Natural killer cell (primary cell): ENCODE measurements at regions not wholly inside any gene's neighbourhood (a gene's known extent, or its start where the extent isn't known, plus 50 kb on each side); places are given as distances from the start of the nearest gene placed in this dataset.

Source experiments
- ATAC-seq, 3 donors: fragments of 150-1000 bp in 2 of 3; fragments of 200-7000 bp in 1 of 3; cut with Tn5 transposase; 1 replicate in 1 of 3; 2 replicates in 2 of 3; pipeline ENCODE4 v1.10.0; 2021; ENCODE audit warnings: mild to moderate bottlenecking in 2 of 3, moderate library complexity in 2 of 3
- DNase-seq, 2 donors: peaks; one replicate each; pipeline versions ENCODE4 v3.0.0 to v3.0.0-alpha.2; 2013 to 2021; ENCODE audit warnings: mixed read lengths in 1 of 2
- H3K27ac ChIP-seq: one replicate; pipeline ENCODE4 v1.5.1; 2013; ENCODE audit warnings: mild to moderate bottlenecking, low read length
- H3K27me3 ChIP-seq: one replicate; pipeline ENCODE4 v1.6.1; 2013; ENCODE audit warnings: low read length; ENCODE audit not compliant: control insufficient read depth, insufficient read depth
- H3K36me3 ChIP-seq: one replicate; pipeline ENCODE4 v1.6.1; 2013; ENCODE audit warnings: low read length; ENCODE audit not compliant: control insufficient read depth, insufficient read depth
- H3K4me1 ChIP-seq: one replicate; pipeline ENCODE4 v1.6.1; 2013; ENCODE audit warnings: low read length; ENCODE audit not compliant: control insufficient read depth, insufficient read depth
- H3K4me3 ChIP-seq: one replicate; pipeline ENCODE4 v1.5.1; 2013; ENCODE audit warnings: low read length
- H3K9me3 ChIP-seq: one replicate; pipeline ENCODE4 v1.6.1; 2013; ENCODE audit warnings: low read length; ENCODE audit not compliant: control insufficient read depth, insufficient read depth
- H3K27ac Mint-ChIP-seq, 2 donors: one replicate each; pipeline ENCODE4 v1.8.0; 2022; ENCODE audit warnings: mild to moderate bottlenecking in 2 of 2, mixed read lengths in 2 of 2, moderate library complexity in 1 of 2
- H3K27me3 Mint-ChIP-seq, 2 donors: one replicate each; pipeline ENCODE4 v1.8.0; 2022; ENCODE audit warnings: low read depth in 2 of 2, mixed read lengths in 2 of 2
- H3K36me3 Mint-ChIP-seq: one replicate; pipeline ENCODE4 v1.8.0; 2022; ENCODE audit warnings: mixed read lengths
- H3K4me1 Mint-ChIP-seq, 2 donors: one replicate each; pipeline ENCODE4 v1.8.0; 2022; ENCODE audit warnings: mixed read lengths in 2 of 2
- H3K4me3 Mint-ChIP-seq: one replicate; pipeline ENCODE4 v1.8.0; 2022; ENCODE audit warnings: mild to moderate bottlenecking, moderate library complexity, mixed read lengths
- H3K9me3 Mint-ChIP-seq, 2 donors: one replicate each; pipeline ENCODE4 v1.8.0; 2022; ENCODE audit warnings: mixed read lengths in 2 of 2
- CTCF ChIP-seq: fragments of 200-600 bp; IDR thresholded peaks from one replicate; pipeline ENCODE4 v1.8.0; 2022; ENCODE audit warnings: antibody characterized with exemption
- WGBS: methylation state at CpG from one replicate; pipeline ENCODE4 v1.1.7; 2013; ENCODE audit warnings: missing lambda C conversion rate; ENCODE audit not compliant: insufficient coverage; 5-methylcytosine and 5-hydroxymethylcytosine counted together
- intact Hi-C: fragments of 100-400 bp; cut with micrococcal nuclease; formaldehyde crosslinking; loops from one replicate; pipeline ENCODE4 v1.14.2; 2022

- Mint-ChIP-seq H3K27ac (no peak overlapping the region), H3K36me3 (no peaks in the 10 kb centered on the region), H3K4me3 (no peak overlapping the region), H3K4me1 (no peaks in the 10 kb centered on the region), H3K27me3 (peaks cover 0 to 3% of the 10 kb centered on the region in 2 donors), H3K9me3 (peaks cover 7 to 9% of the 10 kb centered on the region in 2 donors)
- no peak overlapping the region for H3K4me3 ChIP-seq
- no peaks in the 10 kb centered on the region for H3K27me3 ChIP-seq
- WGBS: 93% methylated on average over 1 of the region's 1 CpG
- DNase-seq (no peak), ATAC-seq (no peak)
- H3K9me3 ChIP-seq: no peaks in the 10 kb centered on the region
- H3K4me1 ChIP-seq: no peaks in the 10 kb centered on the region
- no peaks in the 10 kb centered on the region for H3K36me3 ChIP-seq
- H3K27ac ChIP-seq: no peak overlapping the region
- intact Hi-C loops: no loop called here
- TF ChIP-seq CTCF: no peak
Measured at GRCh38 chr7:13034693-13035092, 347.3 kb downstream of the ARL4A start.

- H3K27ac Mint-ChIP-seq: no peak overlapping the region
- WGBS: 91% methylated on average over 4 of the region's 4 CpGs
- H3K27ac ChIP-seq: no peak overlapping the region
- no peak overlapping the region for H3K4me3 ChIP-seq
- no peaks in the 10 kb centered on the region for H3K4me1 Mint-ChIP-seq
- no peaks in the 10 kb centered on the region for H3K27me3 ChIP-seq
- H3K9me3 ChIP-seq: no peaks in the 10 kb centered on the region
- H3K36me3 Mint-ChIP-seq: no peaks in the 10 kb centered on the region
- H3K9me3 Mint-ChIP-seq: peaks cover 7 to 9% of the 10 kb centered on the region in 2 donors
- H3K4me3 Mint-ChIP-seq: no peak overlapping the region
- DNase-seq: no peak
- H3K36me3 ChIP-seq: no peaks in the 10 kb centered on the region
- ATAC-seq: no peak
- H3K27me3 Mint-ChIP-seq: peaks cover 0 to 3% of the 10 kb centered on the region in 2 donors
- H3K4me1 ChIP-seq: no peaks in the 10 kb centered on the region
- no peak for TF ChIP-seq CTCF
- intact Hi-C loops: no loop called here
Measured at GRCh38 chr7:13035233-13035632, 347.8 kb downstream of the ARL4A start.

GRCh38 chr7:13036256-13036780 is 348.9 kb downstream of the ARL4A start:
- Histone ChIP-seq H3K9me3 (no peaks in the 10 kb centered on the region), H3K27ac (no peak overlapping the region), H3K27me3 (no peaks in the 10 kb centered on the region), H3K36me3 (no peaks in the 10 kb centered on the region), H3K4me3 (no peak overlapping the region), H3K4me1 (no peaks in the 10 kb centered on the region)
- Mint-ChIP-seq H3K4me1 (no peaks in the 10 kb centered on the region), H3K4me3 (no peak overlapping the region), H3K9me3 (peaks cover 7 to 9% of the 10 kb centered on the region in 2 donors), H3K27me3 (peaks cover 0 to 3% of the 10 kb centered on the region in 2 donors), H3K27ac (no peak overlapping the region), H3K36me3 (no peaks in the 10 kb centered on the region)
- no peak for ATAC-seq
- TF ChIP-seq CTCF: no peak
- intact Hi-C loops: no loop called here
- no peak for DNase-seq

DNA sequence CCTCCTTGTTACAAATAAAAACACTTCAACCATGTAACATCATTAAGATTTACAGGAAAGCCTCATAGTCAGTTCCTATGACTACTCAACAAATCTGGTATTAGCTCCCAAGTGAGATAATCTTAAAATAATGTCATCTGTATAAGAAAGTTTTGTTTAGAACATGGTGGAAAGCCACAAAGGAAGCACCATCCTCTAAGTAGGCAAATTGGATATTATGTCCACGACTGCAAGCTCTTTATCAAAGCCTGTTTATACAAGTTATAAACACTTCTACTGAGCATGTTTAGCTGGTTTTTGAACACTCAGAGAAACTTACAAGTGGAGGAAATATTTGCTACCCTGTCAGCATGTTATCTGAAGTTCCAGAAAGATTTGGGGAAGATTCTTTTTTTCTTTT is 349.8 kb downstream of the ARL4A start:
- Mint-ChIP-seq H3K27me3 (peaks cover 0 to 3% of the 10 kb centered on the region in 2 donors), H3K9me3 (peaks cover 7 to 9% of the 10 kb centered on the region in 2 donors), H3K27ac (no peak overlapping the region), H3K36me3 (no peaks in the 10 kb centered on the region), H3K4me1 (no peaks in the 10 kb centered on the region), H3K4me3 (no peak overlapping the region)
- 86% methylated on average over 1 of the region's 1 CpG for WGBS
- DNase-seq: no peak
- Histone ChIP-seq H3K9me3 (no peaks in the 10 kb centered on the region), H3K36me3 (no peaks in the 10 kb centered on the region), H3K27ac (no peak overlapping the region), H3K27me3 (no peaks in the 10 kb centered on the region), H3K4me3 (no peak overlapping the region), H3K4me1 (no peaks in the 10 kb centered on the region)
- TF ChIP-seq CTCF: no peak
- no peak for ATAC-seq
- intact Hi-C loops: no loop called here
